GM21515 (cell line): ENCODE measurements at regions not wholly inside any gene's neighbourhood (a gene's known extent, or its start where the extent isn't known, plus 50 kb on each side); places are given as distances from the start of the nearest gene placed in this dataset.
"Not testable (repeated sequence)": the region's sequence is repeated elsewhere in the genome, so short reads cannot be mapped to it uniquely, and the experiment has no call there.

Experiments
- ATAC-seq: cut with Tn5 transposase; IDR thresholded peaks from one replicate; pipeline ENCODE4 v1.9.1; 2021; ENCODE audit not compliant: unreplicated experiment

GRCh38 chr6:20263059-20263458 is 50.8 kb upstream of the MBOAT1 start:
- no peak for ATAC-seq

GRCh38 chr6:20265842-20266241 is 53.6 kb upstream of the MBOAT1 start:
- ATAC-seq = no peak

DNA sequence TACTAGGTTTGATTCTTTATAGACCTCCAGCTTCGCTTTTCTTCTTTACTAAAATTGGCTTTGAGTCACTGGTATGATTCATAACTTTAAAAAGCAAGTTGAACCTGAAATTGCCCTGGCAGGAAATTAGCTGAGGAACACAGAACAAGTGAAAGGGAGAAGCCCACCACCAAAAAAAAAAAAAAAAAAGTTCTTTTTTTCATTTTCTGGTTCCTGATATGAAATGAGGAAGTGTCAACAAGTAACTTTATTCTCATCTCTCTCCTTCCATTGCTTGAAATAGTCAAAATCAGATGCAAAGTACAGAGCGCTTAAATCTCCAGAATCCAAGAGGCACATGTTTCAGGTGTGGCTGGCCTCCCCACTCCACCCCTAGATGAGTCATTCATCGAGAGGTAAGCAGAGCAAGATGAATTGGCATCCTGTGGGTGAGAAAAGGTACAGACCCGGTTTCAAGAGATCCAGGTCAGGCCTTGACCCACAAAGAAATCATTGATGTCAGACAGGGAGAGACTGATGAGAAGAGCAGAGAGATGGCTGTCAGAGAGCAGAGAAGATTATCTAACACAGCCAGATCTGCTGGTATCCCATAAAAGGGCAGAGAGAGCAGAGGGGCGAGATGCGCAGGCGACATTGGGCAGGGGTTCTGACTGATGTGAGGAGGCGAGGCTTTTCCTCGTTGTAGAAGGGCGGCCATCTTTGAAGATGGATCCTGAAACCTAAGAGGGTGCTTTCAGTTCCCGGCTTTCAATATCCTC is 54.8 kb upstream of the MBOAT1 start:
- peak; percentile 48 for ATAC-seq

DNA sequence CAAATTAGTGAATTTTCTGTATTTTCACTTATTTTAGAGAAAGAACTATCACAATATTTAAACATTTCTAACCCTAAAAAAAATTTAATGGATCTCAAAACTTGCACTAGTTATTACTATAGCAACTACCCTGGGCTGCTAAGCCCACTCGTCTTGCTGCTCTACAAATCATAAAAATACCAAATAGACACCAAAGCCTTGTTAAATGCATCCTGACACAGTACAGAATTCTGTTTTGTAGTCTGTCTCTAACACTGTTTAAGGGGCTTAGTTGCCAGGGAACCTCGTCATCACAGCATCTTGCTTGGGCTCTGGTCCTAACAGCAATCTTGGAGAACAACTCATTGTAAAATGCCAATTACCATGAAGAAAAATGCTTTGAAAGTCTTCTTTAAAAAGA is 56.9 kb upstream of the MBOAT1 start:
- ATAC-seq = no peak

DNA sequence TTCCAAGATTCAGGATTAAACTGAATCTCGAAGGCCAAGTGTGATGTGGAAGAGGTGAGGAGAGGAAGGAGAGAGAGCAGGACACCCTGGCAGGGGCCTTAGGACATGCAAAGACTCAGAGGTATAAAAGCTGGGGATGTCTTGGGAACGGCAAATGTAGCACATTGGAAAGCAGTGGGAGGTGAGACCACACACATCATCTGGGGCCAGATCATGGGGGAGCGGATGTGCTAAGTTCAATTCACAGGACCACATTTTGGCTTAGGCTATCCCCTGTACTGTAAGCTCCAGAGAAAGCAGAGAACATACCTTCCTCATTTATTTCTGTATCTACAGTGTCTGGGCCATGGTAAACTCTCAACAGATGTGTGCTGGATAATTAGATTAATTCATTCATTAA is 59.5 kb upstream of the MBOAT1 start:
- ATAC-seq = no peak

DNA sequence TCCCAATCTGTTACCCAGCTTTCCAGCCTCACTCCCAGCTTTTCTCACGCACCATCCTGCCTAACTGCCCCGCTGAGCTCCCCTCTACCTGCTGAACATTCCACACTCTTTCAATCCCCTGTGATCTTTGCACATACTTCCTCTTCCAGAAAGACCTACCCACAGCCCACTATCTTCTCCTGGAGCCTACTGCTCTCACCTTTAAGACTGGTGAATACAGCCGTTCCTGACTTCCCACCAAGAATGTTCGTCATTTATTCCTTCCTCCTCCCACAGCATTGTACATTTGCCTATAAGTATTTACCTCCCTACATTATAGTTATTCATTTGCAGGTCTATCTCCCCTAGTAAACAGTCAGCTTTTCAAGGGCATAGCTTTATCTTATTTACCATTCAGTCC is 61.9 kb upstream of the MBOAT1 start:
- no peak for ATAC-seq

DNA sequence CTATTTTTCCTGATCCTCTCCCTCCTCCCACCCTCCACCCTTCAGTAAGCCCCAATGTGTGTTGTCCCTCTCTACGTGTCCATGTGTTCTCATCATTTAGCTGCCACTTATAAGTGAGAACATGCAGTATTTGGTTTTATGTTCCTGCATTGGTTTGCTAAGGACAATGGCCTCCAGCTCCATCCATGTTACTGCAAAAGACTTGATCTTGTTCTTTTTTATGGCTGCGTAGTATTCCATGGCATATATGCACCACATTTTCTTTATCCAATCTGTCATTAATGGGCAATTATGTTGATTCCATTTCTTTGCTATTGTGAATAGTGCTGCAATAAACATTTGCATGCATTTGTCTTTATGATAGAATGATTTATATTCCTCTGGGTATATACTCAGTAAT is 63.6 kb upstream of the MBOAT1 start:
- ATAC-seq = not testable (repeated sequence)

DNA sequence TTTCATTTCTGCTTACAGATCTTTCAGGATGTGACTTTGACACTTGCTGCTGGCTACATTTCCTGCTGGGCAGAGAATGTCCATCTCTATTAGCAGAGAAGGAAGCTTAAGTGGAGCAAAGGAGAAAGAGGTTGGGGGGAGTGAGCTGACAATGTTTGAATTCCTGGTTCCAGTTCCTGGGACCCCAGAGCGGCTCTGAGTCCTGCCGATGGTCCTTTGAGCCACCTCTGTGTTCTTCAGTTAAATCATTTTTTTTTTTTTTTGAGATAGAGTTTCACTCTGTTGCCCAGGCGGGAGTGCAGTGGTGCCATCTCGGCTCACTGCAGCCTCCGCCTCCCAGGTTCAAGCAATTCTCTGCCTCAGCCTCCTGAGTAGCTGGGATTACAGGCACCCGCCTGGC is 65.5 kb upstream of the MBOAT1 start:
- ATAC-seq = not testable (repeated sequence)

- ATAC-seq = no peak
Measured at GRCh38 chr6:20279051-20279450, 66.8 kb upstream of the MBOAT1 start.

DNA sequence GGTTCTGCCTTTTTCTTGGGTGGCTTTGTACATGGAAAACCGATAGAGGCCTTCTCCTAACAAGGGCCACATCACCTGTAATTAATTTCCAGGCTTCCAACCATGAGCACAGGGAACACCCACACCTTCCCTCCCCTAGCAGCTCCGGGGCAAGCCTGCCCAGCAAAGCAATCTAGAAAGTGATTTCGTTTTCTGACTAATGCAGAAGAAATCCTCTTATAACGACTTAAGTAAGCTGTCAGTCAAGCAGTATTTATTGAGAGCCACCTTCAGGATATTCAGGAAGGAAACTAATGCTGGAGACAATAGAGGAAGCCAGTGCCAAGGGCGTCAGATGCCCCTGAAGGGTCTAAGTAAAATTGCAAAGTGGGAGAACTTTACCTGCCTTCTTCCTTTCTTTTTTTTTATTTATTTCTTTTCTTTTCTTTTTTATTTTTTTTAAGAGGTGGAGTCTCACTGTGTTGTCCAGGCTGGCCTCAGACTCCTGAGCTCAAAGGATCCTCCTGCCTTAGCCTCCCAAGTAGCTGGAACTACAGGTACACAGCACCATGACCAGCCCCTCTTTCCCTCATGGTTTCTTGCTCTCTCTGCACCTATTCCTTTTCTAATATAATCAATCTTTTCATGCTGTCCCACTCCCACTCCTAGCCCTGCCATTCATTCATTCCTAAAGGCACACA is 67.5 kb upstream of the MBOAT1 start:
- no peak for ATAC-seq

DNA sequence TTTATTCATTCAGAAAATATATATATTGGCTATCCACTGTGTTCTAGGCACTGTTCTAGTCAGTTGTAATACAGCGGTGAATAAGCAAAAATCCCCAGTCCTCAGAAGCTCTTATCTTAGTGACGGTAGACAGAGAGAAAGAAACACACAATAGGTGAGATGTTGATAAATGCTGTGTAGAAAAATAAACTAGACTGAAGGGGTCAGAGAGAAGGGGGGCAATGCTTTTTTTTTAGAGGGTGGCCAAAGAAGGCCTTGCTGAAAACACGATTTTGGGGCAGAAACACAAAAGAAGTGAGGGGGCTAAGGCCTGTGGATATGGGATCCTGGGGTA is 68.0 kb upstream of the MBOAT1 start:
- ATAC-seq = no peak

DNA sequence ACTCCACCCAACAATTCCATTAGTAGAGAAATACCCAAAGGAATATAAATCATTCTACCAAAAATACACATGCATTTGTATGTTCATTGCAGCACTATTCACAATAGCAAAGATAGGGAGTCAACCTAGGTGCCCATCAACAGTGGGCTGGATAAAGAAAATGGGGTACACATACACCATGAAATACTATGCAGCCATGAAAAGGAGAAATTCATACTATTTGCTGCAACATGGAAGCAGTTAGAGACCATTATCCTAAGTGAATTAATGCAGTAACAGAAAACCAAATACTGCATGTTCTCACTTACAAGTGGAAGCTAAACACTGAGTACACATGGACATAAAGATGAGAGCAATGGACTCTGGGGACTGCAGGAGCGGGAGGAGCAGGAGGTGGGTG is 72.4 kb upstream of the MBOAT1 start:
- ATAC-seq = no peak

DNA sequence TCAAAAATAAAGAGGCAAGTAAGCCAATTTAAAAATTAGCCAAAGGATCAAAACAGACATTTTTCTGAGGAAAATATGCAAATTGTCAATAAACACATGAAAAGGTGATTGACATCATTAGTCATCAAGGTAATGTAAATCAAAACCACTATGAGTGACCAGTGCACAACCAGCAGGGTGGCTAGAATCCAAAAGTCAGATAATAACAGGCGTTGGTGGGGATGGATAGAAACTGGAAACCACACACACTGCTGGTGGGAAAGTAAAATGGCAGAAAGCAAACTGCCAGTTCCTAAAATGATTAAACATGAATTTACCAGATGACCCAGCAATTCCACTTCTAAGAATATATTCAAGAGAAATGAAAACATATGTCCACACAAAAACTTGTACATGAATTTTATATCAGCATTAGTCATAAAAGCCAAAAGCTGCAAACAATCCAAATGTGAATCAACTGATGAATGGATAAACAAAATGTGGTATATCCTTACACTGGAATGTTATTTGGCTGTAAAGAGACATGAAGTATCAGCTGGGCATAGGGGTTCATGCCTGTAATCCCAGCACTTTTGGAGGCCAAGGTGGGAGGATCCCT is 74.8 kb upstream of the MBOAT1 start:
- no peak for ATAC-seq

DNA sequence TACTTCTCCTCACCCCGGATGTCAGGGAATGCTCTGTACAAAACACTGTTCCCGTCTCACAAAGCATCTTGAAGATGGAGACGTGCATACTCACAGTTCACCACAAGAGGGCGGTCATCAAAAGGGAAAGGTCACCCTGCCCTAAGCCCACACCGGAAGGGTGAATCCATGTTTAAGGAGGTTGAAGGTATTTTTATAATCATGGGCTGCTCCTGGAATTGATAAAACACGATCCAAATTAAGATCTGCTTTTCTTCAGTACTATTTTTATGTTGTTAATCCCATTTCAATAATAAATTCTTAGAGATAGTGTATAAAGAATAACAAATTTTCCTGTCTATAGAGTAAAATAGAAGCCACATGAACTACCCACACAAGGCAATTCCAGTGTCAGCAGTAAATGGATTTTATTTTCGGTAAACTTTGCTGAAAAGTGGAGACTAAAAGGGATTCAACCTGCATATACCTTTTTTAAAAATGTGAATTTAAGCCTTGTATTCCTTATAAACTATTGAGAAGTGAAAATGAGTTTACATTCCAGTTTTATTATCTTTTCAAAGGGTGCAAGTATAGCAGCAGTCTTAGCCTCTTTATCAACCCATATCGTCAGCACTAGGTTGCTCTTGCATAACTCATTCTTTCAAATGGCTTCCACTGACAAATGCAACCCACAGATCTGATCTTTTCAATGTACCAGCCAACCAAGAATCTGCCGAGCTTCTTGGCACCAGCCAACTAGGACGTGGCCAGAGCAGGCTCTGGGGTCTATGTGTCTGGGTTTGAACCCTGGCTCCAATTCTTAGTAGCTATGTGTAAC is 79.7 kb upstream of the MBOAT1 start:
- ATAC-seq = peak; percentile 80

DNA sequence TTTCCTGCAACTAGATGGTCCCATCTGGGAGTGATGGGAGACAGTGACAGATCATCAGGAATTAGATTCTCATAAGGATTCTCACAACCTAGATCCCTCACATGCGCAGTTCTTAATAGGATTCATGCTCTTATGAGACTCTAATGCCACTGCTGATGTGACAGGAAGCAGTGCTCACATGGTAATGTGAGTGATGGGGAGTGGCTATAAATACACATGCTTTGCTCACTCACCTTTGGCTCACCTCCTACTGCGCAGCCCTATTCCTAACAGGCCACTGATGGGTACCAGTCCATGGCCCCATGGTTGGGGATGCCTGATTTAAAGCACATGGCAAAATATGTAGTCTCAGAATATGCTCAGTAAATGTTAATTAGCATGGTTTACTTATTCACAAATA is 80.6 kb upstream of the MBOAT1 start:
- no peak for ATAC-seq

DNA sequence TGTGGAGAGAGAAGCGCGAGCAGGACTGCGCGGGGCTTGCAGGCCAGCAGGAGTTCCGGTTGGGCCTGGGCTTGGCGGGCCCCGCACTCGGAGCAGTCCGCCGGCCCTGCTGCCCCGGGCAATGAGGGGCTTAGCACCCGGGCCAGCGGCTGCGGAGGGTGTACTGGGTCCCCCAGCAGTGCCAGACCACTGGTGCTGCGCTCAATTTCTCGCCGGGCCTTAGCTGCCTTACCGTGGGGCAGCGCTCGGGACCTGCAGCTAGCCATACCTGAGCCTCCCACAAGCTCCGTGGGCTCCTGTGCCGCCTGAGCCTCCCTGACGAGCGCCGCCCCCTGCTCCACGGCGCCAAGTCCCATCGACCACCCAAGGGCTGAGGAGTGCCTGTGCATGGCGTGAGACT is 89.0 kb upstream of the MBOAT1 start:
- ATAC-seq = no peak

- no peak for ATAC-seq
Measured at GRCh38 chr6:20302168-20302567, 89.9 kb upstream of the MBOAT1 start.

GRCh38 chr6:20302702-20303251 is 90.5 kb upstream of the MBOAT1 start:
- ATAC-seq = no peak

- no peak for ATAC-seq
Measured at GRCh38 chr6:20306491-20306890, 94.2 kb upstream of the MBOAT1 start.

- no peak for ATAC-seq
Measured at GRCh38 chr6:20309186-20309585, 92.5 kb upstream of the E2F3 start.

DNA sequence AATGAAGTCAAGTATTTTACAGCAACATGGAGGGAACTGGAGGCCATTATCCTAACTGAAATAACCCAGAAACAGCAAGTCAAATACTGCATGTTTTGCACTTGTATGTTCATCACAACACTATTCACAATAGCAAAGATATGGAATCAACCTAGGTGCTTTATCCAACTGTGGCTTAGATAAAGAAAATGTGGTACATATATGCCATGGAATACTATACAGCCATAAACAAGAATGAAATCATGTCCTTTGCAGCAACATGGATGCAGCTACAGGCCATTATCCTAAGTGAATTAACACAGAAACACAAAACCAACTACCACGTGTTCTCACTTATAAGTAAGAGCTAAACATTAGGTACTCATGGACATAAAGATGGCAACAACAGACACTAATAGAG is 91.5 kb upstream of the E2F3 start:
- ATAC-seq = no peak
